Gastrocnemius medialis (tissue), 4 donors: ENCODE measurements at regions not wholly inside any gene's neighbourhood (a gene's known extent, or its start where the extent isn't known, plus 50 kb on each side); places are given as distances from the start of the nearest gene placed in this dataset.

Experiments used
- ATAC-seq, 2 donors: fragments of 150-250 bp; one replicate each; pipeline ENCODE4 v1.9.1; 2016
- DNase-seq, 2 donors: peaks; one replicate each; pipeline ENCODE4 v3.0.0-alpha.2; 2019
- H3K27ac ChIP-seq, 4 donors: fragments of 200-600 bp; sonication (generic); 1 replicate in 1 of 4; 2 replicates in 3 of 4; pipeline ENCODE4 v1.5.1; 2016 to 2018; ENCODE audit warnings: mild to moderate bottlenecking in 2 of 4, moderate library complexity in 1 of 4
- H3K27me3 ChIP-seq, 3 donors: fragments of 200-600 bp; sonication (generic) in 2 of 3; 1 replicate in 1 of 3; 2 replicates in 2 of 3; pipeline versions ENCODE4 v1.5.1 to v1.6.0; 2016 to 2019; ENCODE audit warnings: mild to moderate bottlenecking in 1 of 3, moderate library complexity in 1 of 3
- H3K36me3 ChIP-seq, 2 donors: fragments of 200-600 bp; sonication (generic) in 1 of 2; one replicate each; pipeline ENCODE4 v1.5.1; 2017 to 2018
- H3K4me1 ChIP-seq, 2 donors: fragments of 200-600 bp; sonication (generic) in 1 of 2; one replicate each; pipeline ENCODE4 v1.5.1; 2016 to 2017; ENCODE audit warnings: mild to moderate bottlenecking in 2 of 2
- H3K4me3 ChIP-seq, 4 donors: fragments of 200-600 bp; sonication (generic) in 3 of 4; 1 replicate in 1 of 4; 2 replicates in 3 of 4; pipeline ENCODE4 v1.5.1; 2016 to 2019; ENCODE audit warnings: mild to moderate bottlenecking in 2 of 4
- H3K9me3 ChIP-seq, 3 donors: fragments of 200-600 bp; sonication (generic) in 2 of 3; 1 replicate in 1 of 3; 2 replicates in 2 of 3; pipeline ENCODE4 v1.5.1; 2016 to 2019
- CTCF ChIP-seq, 5 experiments: fragments of 450-650 bp in 3 of 5; fragments of 200-600 bp in 2 of 5; sonication (generic) in 2 of 5; IDR thresholded peaks in 4 of 5; conservative IDR thresholded peaks in 1 of 5; 1 replicate in 4 of 5; 2 replicates in 1 of 5; pipeline ENCODE4 v1.5.1; 2016 to 2019; ENCODE audit warnings: antibody characterized with exemption in 5 of 5, mild to moderate bottlenecking in 3 of 5, moderate library complexity in 3 of 5
- POLR2A ChIP-seq, 2 donors: fragments of 450-650 bp; IDR thresholded peaks; one replicate each; pipeline ENCODE4 v1.6.1; 2017; ENCODE audit warnings: antibody characterized with exemption in 2 of 2, mild to moderate bottlenecking in 2 of 2, moderate library complexity in 2 of 2
- in situ Hi-C, 4 donors: fragments of 200-750 bp; cut with MboI; loops; one replicate each; pipeline versions ENCODE4 v1.15.0 to v1.8.0; 2017; ENCODE audit warnings: low sequenced_read_pairs in 4 of 4
- intact Hi-C: fragments of 100-400 bp; cut with DNase I; formaldehyde crosslinking; loops from one replicate; pipeline ENCODE4 v1.15.1; 2023; ENCODE audit warnings: low total_unique reads

- ATAC-seq (no peak), DNase-seq (no peak)
- TF ChIP-seq POLR2A (IDR thresholded peaks at IDR 0.05) (no peak), CTCF (IDR thresholded peaks at IDR 0.05 in 4 of 5, conservative IDR thresholded peaks at IDR 0.05 in 1 of 5) (no peak)
- no peaks in the 10 kb centered on the region for H3K36me3 ChIP-seq
- H3K27ac ChIP-seq = no peak overlapping the region
- intact Hi-C loops (no loop called here), in situ Hi-C loops (no loop called here)
- H3K9me3 ChIP-seq = no peaks in the 10 kb centered on the region
- H3K27me3 ChIP-seq = no peaks in the 10 kb centered on the region
- no peaks in the 10 kb centered on the region for H3K4me1 ChIP-seq
- no peak overlapping the region for H3K4me3 ChIP-seq
Measured at GRCh38 chr18:29250843-29251242, 1073.9 kb upstream of the CDH2 start.

GRCh38 chr18:29250259-29250658 lies 1073.3 kb upstream of the CDH2 start:
- intact Hi-C loops = no loop called here
- H3K4me3 ChIP-seq = no peak overlapping the region
- no peak for TF ChIP-seq CTCF (IDR thresholded peaks at IDR 0.05 in 4 of 5, conservative IDR thresholded peaks at IDR 0.05 in 1 of 5)
- no peak for TF ChIP-seq POLR2A (IDR thresholded peaks at IDR 0.05)
- no peaks in the 10 kb centered on the region for H3K27me3 ChIP-seq
- no peaks in the 10 kb centered on the region for H3K4me1 ChIP-seq
- no peaks in the 10 kb centered on the region for H3K9me3 ChIP-seq
- DNase-seq = no peak
- no peak overlapping the region for H3K27ac ChIP-seq
- ATAC-seq = no peak
- H3K36me3 ChIP-seq = no peaks in the 10 kb centered on the region
- in situ Hi-C loops = no loop called here

GRCh38 chr18:29248805-29249204 lies 1071.9 kb upstream of the CDH2 start:
- ATAC-seq (no peak), DNase-seq (no peak)
- H3K36me3 ChIP-seq = no peaks in the 10 kb centered on the region
- no peak for TF ChIP-seq CTCF (IDR thresholded peaks at IDR 0.05 in 4 of 5, conservative IDR thresholded peaks at IDR 0.05 in 1 of 5)
- TF ChIP-seq POLR2A (IDR thresholded peaks at IDR 0.05) = no peak
- H3K27ac ChIP-seq = no peak overlapping the region
- intact Hi-C loops (no loop called here), in situ Hi-C loops (no loop called here)
- H3K4me3 ChIP-seq = no peak overlapping the region
- H3K27me3 ChIP-seq = no peaks in the 10 kb centered on the region
- H3K9me3 ChIP-seq = no peaks in the 10 kb centered on the region
- H3K4me1 ChIP-seq = no peaks in the 10 kb centered on the region

GRCh38 chr18:29241199-29241598 lies 1064.3 kb upstream of the CDH2 start:
- H3K36me3 ChIP-seq = no peaks in the 10 kb centered on the region
- no peaks in the 10 kb centered on the region for H3K9me3 ChIP-seq
- H3K4me1 ChIP-seq = no peaks in the 10 kb centered on the region
- ATAC-seq (peak; percentile 85 to 86), DNase-seq (peak in 1 of 2 donors; percentile 23)
- no peaks in the 10 kb centered on the region for H3K27me3 ChIP-seq
- H3K27ac ChIP-seq = peak overlapping the region in 1 of 4 donors; percentile 42
- no peak overlapping the region for H3K4me3 ChIP-seq
- intact Hi-C loops = no loop called here
- TF ChIP-seq POLR2A (IDR thresholded peaks at IDR 0.05) = no peak
- no peak for TF ChIP-seq CTCF (IDR thresholded peaks at IDR 0.05 in 4 of 5, conservative IDR thresholded peaks at IDR 0.05 in 1 of 5)
- in situ Hi-C loops = no loop called here

GRCh38 chr18:29234751-29235150 lies 1057.8 kb upstream of the CDH2 start:
- H3K27me3 ChIP-seq = no peaks in the 10 kb centered on the region
- no peaks in the 10 kb centered on the region for H3K9me3 ChIP-seq
- no peak for ATAC-seq
- H3K4me1 ChIP-seq = no peaks in the 10 kb centered on the region
- no peak for DNase-seq
- no peak for TF ChIP-seq POLR2A (IDR thresholded peaks at IDR 0.05)
- TF ChIP-seq CTCF (IDR thresholded peaks at IDR 0.05 in 4 of 5, conservative IDR thresholded peaks at IDR 0.05 in 1 of 5) = no peak
- H3K27ac ChIP-seq = no peak overlapping the region
- intact Hi-C loops (no loop called here), in situ Hi-C loops (no loop called here)
- H3K36me3 ChIP-seq = no peaks in the 10 kb centered on the region
- H3K4me3 ChIP-seq = no peak overlapping the region
